Activated CD4-positive, alpha-beta T cell treated with anti-CD3 and anti-CD28 coated beads for 36 hours (primary cell): ENCODE measurements at regions not wholly inside any gene's neighbourhood (a gene's known extent, or its start where the extent isn't known, plus 50 kb on each side); places are given as distances from the start of the nearest gene placed in this dataset.
"Not testable (repeated sequence)": the region's sequence is repeated elsewhere in the genome, so short reads cannot be mapped to it uniquely, and the experiment has no call there.

ENCODE experiments used
- ATAC-seq: fragments of 200-7000 bp; cut with Tn5 transposase; one replicate; pipeline ENCODE4 v1.10.0; 2021; ENCODE audit warnings: mild to moderate bottlenecking, moderate library complexity
- CTCF ChIA-PET: fragments of 350-600 bp; sonication (Branson Sonifier 250); formaldehyde crosslinking; loops from one replicate; lab custom pipeline; 2021; ENCODE audit warnings: antibody characterized with exemption; lab: Charles Lee
- POLR2A ChIA-PET: fragments of 350-600 bp; sonication (Branson Sonifier 250); formaldehyde crosslinking; loops from one replicate; lab custom pipeline; 2021; ENCODE audit warnings: antibody characterized with exemption, inconsistent platforms; lab: Charles Lee
- DNase-seq: peaks from one replicate; pipeline ENCODE4 v3.0.0-alpha.2; 2020
- H3K27ac Mint-ChIP-seq: one replicate; pipeline ENCODE4 v1.8.0; 2021; ENCODE audit warnings: mixed read lengths
- H3K27me3 Mint-ChIP-seq: one replicate; pipeline ENCODE4 v1.8.0; 2021; ENCODE audit warnings: mixed read lengths
- H3K36me3 Mint-ChIP-seq: one replicate; pipeline ENCODE4 v1.8.0; 2021; ENCODE audit warnings: low read depth, mixed read lengths
- H3K4me1 Mint-ChIP-seq: one replicate; pipeline ENCODE4 v1.8.0; 2021; ENCODE audit warnings: mixed read lengths
- H3K4me3 Mint-ChIP-seq: one replicate; pipeline ENCODE4 v1.8.0; 2021; ENCODE audit warnings: mild to moderate bottlenecking, moderate library complexity, mixed read lengths
- H3K9me3 Mint-ChIP-seq: one replicate; pipeline ENCODE4 v1.8.0; 2021; ENCODE audit warnings: low read depth, mixed read lengths
- intact Hi-C, 2 experiments: fragments of 100-400 bp; cut with DNase I in 1 of 2; cut with micrococcal nuclease in 1 of 2; formaldehyde crosslinking; loops; one replicate each; pipeline versions ENCODE4 v1.14.2 to v1.15.1; 2022 to 2024; cut with DNase I, micrococcal nuclease

GRCh38 chr6:21282360-21282759 lies 311.2 kb upstream of the SOX4 start:
- H3K27ac Mint-ChIP-seq, H3K36me3 Mint-ChIP-seq, DNase-seq, CTCF ChIA-PET, H3K9me3 Mint-ChIP-seq, ATAC-seq, POLR2A ChIA-PET, H3K4me1 Mint-ChIP-seq, H3K27me3 Mint-ChIP-seq, intact Hi-C loops, H3K4me3 Mint-ChIP-seq: not testable (repeated sequence)

GRCh38 chr6:21284166-21284565 lies 309.4 kb upstream of the SOX4 start:
- Mint-ChIP-seq H3K27ac (no peak overlapping the region), H3K9me3 (no peaks in the 10 kb centered on the region), H3K27me3 (peaks cover 8% of the 10 kb centered on the region), H3K36me3 (no peaks in the 10 kb centered on the region), H3K4me3 (no peak overlapping the region), H3K4me1 (no peaks in the 10 kb centered on the region)
- ATAC-seq: no peak
- ChIA-PET POLR2A (no interaction called here), CTCF (no interaction called here)
- intact Hi-C loops: no loop called here
- DNase-seq: no peak

- ChIA-PET CTCF (no interaction called here), POLR2A (no interaction called here)
- H3K4me1 Mint-ChIP-seq: no peaks in the 10 kb centered on the region
- no peak overlapping the region for H3K27ac Mint-ChIP-seq
- H3K9me3 Mint-ChIP-seq: no peaks in the 10 kb centered on the region
- no peak overlapping the region for H3K4me3 Mint-ChIP-seq
- DNase-seq (no peak), ATAC-seq (no peak)
- intact Hi-C loops: no loop called here
- H3K36me3 Mint-ChIP-seq: no peaks in the 10 kb centered on the region
- H3K27me3 Mint-ChIP-seq: peaks cover 8% of the 10 kb centered on the region
Observed at GRCh38 chr6:21284706-21285105, 308.8 kb upstream of the SOX4 start.

GRCh38 chr6:21294144-21294543 lies 299.4 kb upstream of the SOX4 start:
- Mint-ChIP-seq H3K4me3 (no peak overlapping the region), H3K27me3 (peaks cover 10% of the 10 kb centered on the region), H3K9me3 (no peaks in the 10 kb centered on the region), H3K4me1 (peaks cover 4% of the 10 kb centered on the region), H3K27ac (no peak overlapping the region), H3K36me3 (no peaks in the 10 kb centered on the region)
- intact Hi-C loops: no loop called here
- POLR2A ChIA-PET: interaction anchor here (0.7 kb wide), 1 partner anchor 12 kb away, joined by 3 read pairs; no protein-coding TSS in a partner anchor
- ATAC-seq: no peak
- CTCF ChIA-PET: no interaction called here
- no peak for DNase-seq

- CTCF ChIA-PET: interaction anchor here (0.8 kb wide), 1 partner anchor 286 kb away, joined by 3 read pairs; no protein-coding TSS in a partner anchor
- no peak for ATAC-seq
- no peak overlapping the region for H3K27ac Mint-ChIP-seq
Observed at GRCh38 chr6:21295506-21296240, 297.9 kb upstream of the SOX4 start.

GRCh38 chr6:21297665-21298064 lies 295.9 kb upstream of the SOX4 start:
- Mint-ChIP-seq H3K9me3 (peaks cover 5% of the 10 kb centered on the region), H3K27me3 (peaks cover 13% of the 10 kb centered on the region), H3K4me3 (no peak overlapping the region), H3K36me3 (no peaks in the 10 kb centered on the region), H3K27ac (no peak overlapping the region), H3K4me1 (peaks cover 4% of the 10 kb centered on the region)
- POLR2A ChIA-PET: interaction anchor here (0.5 kb wide), 1 partner anchor 183 kb away, joined by 3 read pairs; no protein-coding TSS in a partner anchor
- DNase-seq: no peak
- no peak for ATAC-seq
- CTCF ChIA-PET: interaction anchor here (0.6 kb wide), 2 partner anchors 17 to 131 kb away, joined by 3 read pairs; no protein-coding TSS in a partner anchor
- intact Hi-C loops: no loop called here

More at GRCh38 chr6:21295506-21296240, 297.9 kb upstream of the SOX4 start:
- Mint-ChIP-seq H3K27me3 (peaks cover 12% of the 10 kb centered on the region), H3K9me3 (peaks cover 3% of the 10 kb centered on the region), H3K4me1 (peaks cover 4% of the 10 kb centered on the region), H3K36me3 (no peaks in the 10 kb centered on the region), H3K4me3 (no peak overlapping the region)
- intact Hi-C loops: no loop called here
- no peak for DNase-seq
- POLR2A ChIA-PET: no interaction called here

GRCh38 chr6:21299216-21299615 lies 294.3 kb upstream of the SOX4 start:
- DNase-seq (no peak), ATAC-seq (no peak)
- Mint-ChIP-seq H3K27me3 (peaks cover 13% of the 10 kb centered on the region), H3K9me3 (peaks cover 8% of the 10 kb centered on the region), H3K27ac (no peak overlapping the region), H3K36me3 (no peaks in the 10 kb centered on the region), H3K4me1 (peaks cover 4% of the 10 kb centered on the region), H3K4me3 (no peak overlapping the region)
- intact Hi-C loops: no loop called here
- CTCF ChIA-PET: no interaction called here
- POLR2A ChIA-PET: no interaction called here

- intact Hi-C loops: no loop called here
- DNase-seq: no peak
- Mint-ChIP-seq H3K4me1 (peaks cover 4% of the 10 kb centered on the region), H3K27ac (no peak overlapping the region), H3K27me3 (peaks cover 13% of the 10 kb centered on the region), H3K4me3 (no peak overlapping the region), H3K9me3 (peaks cover 8% of the 10 kb centered on the region), H3K36me3 (no peaks in the 10 kb centered on the region)
- ChIA-PET POLR2A (no interaction called here), CTCF (no interaction called here)
- no peak for ATAC-seq
Observed at GRCh38 chr6:21300439-21300838, 293.1 kb upstream of the SOX4 start.

- H3K36me3 Mint-ChIP-seq: no peaks in the 10 kb centered on the region
- no peaks in the 10 kb centered on the region for H3K4me1 Mint-ChIP-seq
- ChIA-PET POLR2A (interaction anchor here (0.6 kb wide), 1 partner anchor 12 kb away, joined by 3 read pairs; no protein-coding TSS in a partner anchor), CTCF (no interaction called here)
- H3K27me3 Mint-ChIP-seq: peaks cover 7% of the 10 kb centered on the region
- no peak overlapping the region for H3K27ac Mint-ChIP-seq
- ATAC-seq (no peak), DNase-seq (no peak)
- no peak overlapping the region for H3K4me3 Mint-ChIP-seq
- peaks cover 5% of the 10 kb centered on the region for H3K9me3 Mint-ChIP-seq
- intact Hi-C loops: no loop called here
Observed at GRCh38 chr6:21305893-21306332, 287.6 kb upstream of the SOX4 start.

GRCh38 chr6:21306546-21306945 lies 287.0 kb upstream of the SOX4 start:
- CTCF ChIA-PET: interaction anchor here (0.6 kb wide), 1 partner anchor 144 kb away, joined by 4 read pairs; no protein-coding TSS in a partner anchor

GRCh38 chr6:21309807-21310221 lies 283.7 kb upstream of the SOX4 start:
- ChIA-PET POLR2A (no interaction called here), CTCF (no interaction called here)
- H3K4me1 Mint-ChIP-seq: no peaks in the 10 kb centered on the region
- no peak overlapping the region for H3K4me3 Mint-ChIP-seq
- H3K9me3 Mint-ChIP-seq: no peaks in the 10 kb centered on the region
- no peak for DNase-seq
- no peak overlapping the region for H3K27ac Mint-ChIP-seq
- intact Hi-C loops: no loop called here
- peaks cover 7% of the 10 kb centered on the region for H3K27me3 Mint-ChIP-seq
- no peaks in the 10 kb centered on the region for H3K36me3 Mint-ChIP-seq
- no peak for ATAC-seq

More at GRCh38 chr6:21306546-21306945, 287.0 kb upstream of the SOX4 start:
- POLR2A ChIA-PET: no interaction called here
- no peaks in the 10 kb centered on the region for H3K36me3 Mint-ChIP-seq
- H3K4me1 Mint-ChIP-seq: no peaks in the 10 kb centered on the region
- ATAC-seq: no peak
- H3K9me3 Mint-ChIP-seq: peaks cover 5% of the 10 kb centered on the region
- no peak overlapping the region for H3K27ac Mint-ChIP-seq
- H3K4me3 Mint-ChIP-seq: no peak overlapping the region
- peaks cover 8% of the 10 kb centered on the region for H3K27me3 Mint-ChIP-seq
- no peak for DNase-seq
- intact Hi-C loops: no loop called here

- Mint-ChIP-seq H3K9me3 (no peaks in the 10 kb centered on the region), H3K36me3 (no peaks in the 10 kb centered on the region), H3K27ac (no peak overlapping the region), H3K27me3 (peaks cover 9% of the 10 kb centered on the region), H3K4me1 (no peaks in the 10 kb centered on the region), H3K4me3 (no peak overlapping the region)
- POLR2A ChIA-PET: no interaction called here
- intact Hi-C loops: no loop called here
- no peak for ATAC-seq
- DNase-seq: no peak
- CTCF ChIA-PET: no interaction called here
Observed at GRCh38 chr6:21310568-21311140, 282.9 kb upstream of the SOX4 start.
